ENCODE measurements at regions not wholly inside any gene's neighbourhood (a gene's known extent, or its start where the extent isn't known, plus 50 kb on each side); places are given as distances from the start of the nearest gene placed in this dataset.

GRCh38 chr3:21979706-21980105 is 228.7 kb upstream of the ZNF385D start:
- no peaks in the 10 kb centered on the region for H3K36me3 ChIP-seq (ENCODE audit: control insufficient read depth, insufficient read depth, low read length)
- no peak overlapping the region for H3K4me3 ChIP-seq (replicated peaks; ENCODE audit: low read depth, low read length)
- H3K27me3 ChIP-seq (replicated peaks; ENCODE audit: control insufficient read depth, insufficient read depth, low read length) = no peaks in the 10 kb centered on the region
- DNase-seq (ENCODE audit: extremely low read depth, insufficient read length) = no peak
- TF ChIP-seq CTCF (IDR thresholded peaks at IDR 0.05; ENCODE audit: insufficient read depth, low read length, poor library complexity, severe bottlenecking) = no peak

GRCh38 chr3:21989341-21990042 is 238.5 kb upstream of the ZNF385D start:
- Histone ChIP-seq H3K36me3 (ENCODE audit: control insufficient read depth, insufficient read depth, low read length) (no peaks in the 10 kb centered on the region), H3K27me3 (replicated peaks; ENCODE audit: control insufficient read depth, insufficient read depth, low read length) (no peaks in the 10 kb centered on the region), H3K4me3 (replicated peaks; ENCODE audit: low read depth, low read length) (no peak overlapping the region)
- TF ChIP-seq CTCF (IDR thresholded peaks at IDR 0.05; ENCODE audit: insufficient read depth, low read length, poor library complexity, severe bottlenecking) = no peak
- DNase-seq (ENCODE audit: extremely low read depth, insufficient read length) = no peak

GRCh38 chr3:21991061-21991460 is 240.1 kb upstream of the ZNF385D start:
- H3K36me3 ChIP-seq (ENCODE audit: control insufficient read depth, insufficient read depth, low read length) = no peaks in the 10 kb centered on the region
- no peak for TF ChIP-seq CTCF (IDR thresholded peaks at IDR 0.05; ENCODE audit: insufficient read depth, low read length, poor library complexity, severe bottlenecking)
- DNase-seq (ENCODE audit: extremely low read depth, insufficient read length) = no peak

GRCh38 chr3:21995079-21995607 is 244.1 kb upstream of the ZNF385D start:
- DNase-seq (ENCODE audit: extremely low read depth, insufficient read length) = no peak
- Histone ChIP-seq H3K27me3 (replicated peaks; ENCODE audit: control insufficient read depth, insufficient read depth, low read length) (no peaks in the 10 kb centered on the region), H3K36me3 (ENCODE audit: control insufficient read depth, insufficient read depth, low read length) (no peaks in the 10 kb centered on the region), H3K4me3 (replicated peaks; ENCODE audit: low read depth, low read length) (no peak overlapping the region)
- TF ChIP-seq CTCF (IDR thresholded peaks at IDR 0.05; ENCODE audit: insufficient read depth, low read length, poor library complexity, severe bottlenecking) = no peak

More at GRCh38 chr3:21991061-21991460, 240.1 kb upstream of the ZNF385D start:
- Histone ChIP-seq H3K4me3 (replicated peaks; ENCODE audit: low read depth, low read length) (no peak overlapping the region), H3K27me3 (replicated peaks; ENCODE audit: control insufficient read depth, insufficient read depth, low read length) (no peaks in the 10 kb centered on the region)

GRCh38 chr3:22007368-22007767 is 256.4 kb upstream of the ZNF385D start:
- H3K27me3 ChIP-seq (replicated peaks; ENCODE audit: control insufficient read depth, insufficient read depth, low read length) = no peaks in the 10 kb centered on the region
- DNase-seq (ENCODE audit: extremely low read depth, insufficient read length) = no peak
- H3K4me3 ChIP-seq (replicated peaks; ENCODE audit: low read depth, low read length) = no peak overlapping the region
- no peak for TF ChIP-seq CTCF (IDR thresholded peaks at IDR 0.05; ENCODE audit: insufficient read depth, low read length, poor library complexity, severe bottlenecking)
- no peaks in the 10 kb centered on the region for H3K36me3 ChIP-seq (ENCODE audit: control insufficient read depth, insufficient read depth, low read length)
